HG03039 (cell line): ENCODE measurements at regions not wholly inside any gene's neighbourhood (a gene's known extent, or its start where the extent isn't known, plus 50 kb on each side); places are given as distances from the start of the nearest gene placed in this dataset.

Experiments used
- ATAC-seq: cut with Tn5 transposase; IDR thresholded peaks from one replicate; pipeline ENCODE4 v1.9.1; 2021; ENCODE audit warnings: mild to moderate bottlenecking, moderate library complexity; ENCODE audit not compliant: unreplicated experiment

GRCh38 chr2:14114275-14114674, 518.2 kb upstream of the LRATD1 start:
- no peak for ATAC-seq

- no peak for ATAC-seq
Observed at GRCh38 chr2:14120376-14120775, 512.1 kb upstream of the LRATD1 start.

- ATAC-seq = no peak
Observed at GRCh38 chr2:14123436-14124103, 508.9 kb upstream of the LRATD1 start.

- ATAC-seq = no peak
Observed at GRCh38 chr2:14125624-14126293, 506.8 kb upstream of the LRATD1 start.

GRCh38 chr2:14126846-14127245, 505.7 kb upstream of the LRATD1 start:
- ATAC-seq = no peak

- no peak for ATAC-seq
Observed at GRCh38 chr2:14127765-14128164, 504.8 kb upstream of the LRATD1 start.

GRCh38 chr2:14132386-14132785, 500.1 kb upstream of the LRATD1 start:
- ATAC-seq = no peak

- no peak for ATAC-seq
Observed at GRCh38 chr2:14134771-14135170, 497.7 kb upstream of the LRATD1 start.

GRCh38 chr2:14136030-14136429, 496.5 kb upstream of the LRATD1 start:
- no peak for ATAC-seq

GRCh38 chr2:14137643-14138042, 494.9 kb upstream of the LRATD1 start:
- no peak for ATAC-seq

GRCh38 chr2:14140009-14140550, 492.4 kb upstream of the LRATD1 start:
- no peak for ATAC-seq

GRCh38 chr2:14143435-14143834, 489.1 kb upstream of the LRATD1 start:
- no peak for ATAC-seq

- no peak for ATAC-seq
Observed at GRCh38 chr2:14148216-14148615, 484.3 kb upstream of the LRATD1 start.

GRCh38 chr2:14157816-14158215, 474.7 kb upstream of the LRATD1 start:
- no peak for ATAC-seq

- ATAC-seq = no peak
Observed at GRCh38 chr2:14180333-14180732, 452.2 kb upstream of the LRATD1 start.

GRCh38 chr2:14182227-14182946, 450.1 kb upstream of the LRATD1 start:
- no peak for ATAC-seq

GRCh38 chr2:14185906-14186305, 446.6 kb upstream of the LRATD1 start:
- no peak for ATAC-seq

GRCh38 chr2:14188446-14188845, 444.1 kb upstream of the LRATD1 start:
- ATAC-seq = no peak

GRCh38 chr2:14189929-14190328, 442.6 kb upstream of the LRATD1 start:
- ATAC-seq = no peak

GRCh38 chr2:14194233-14194632, 438.3 kb upstream of the LRATD1 start:
- no peak for ATAC-seq

GRCh38 chr2:14197293-14197692, 435.2 kb upstream of the LRATD1 start:
- ATAC-seq = no peak

- no peak for ATAC-seq
Observed at GRCh38 chr2:14199040-14199439, 433.5 kb upstream of the LRATD1 start.
